Activated CD4-positive, CD25-positive, alpha-beta regulatory T cell treated with anti-CD3 and anti-CD28 coated beads, Interleukin-2, amount 50 U/mL, for 24 hours (primary cell): ENCODE measurements at regions not wholly inside any gene's neighbourhood (a gene's known extent, or its start where the extent isn't known, plus 50 kb on each side); places are given as distances from the start of the nearest gene placed in this dataset.
"Not testable (repeated sequence)": the region's sequence is repeated elsewhere in the genome, so short reads cannot be mapped to it uniquely, and the experiment has no call there.

ENCODE experiments used
- ATAC-seq, 2 donors: fragments of 150-1000 bp; cut with Tn5 transposase; one replicate each; pipeline ENCODE4 v1.10.0; 2021; ENCODE audit warnings: mild to moderate bottlenecking in 1 of 2, moderate library complexity in 1 of 2

- no peak for ATAC-seq
These were observed 385.8 kb downstream of the LRRC70 start for GRCh38 chr5:62964428-62964827.

- no peak for ATAC-seq
These were observed 382.2 kb downstream of the LRRC70 start for GRCh38 chr5:62960781-62961180.

GRCh38 chr5:62956597-62956996 is 378.0 kb downstream of the LRRC70 start:
- no peak for ATAC-seq

GRCh38 chr5:62954578-62954977 is 376.0 kb downstream of the LRRC70 start:
- ATAC-seq, result no peak

- no peak for ATAC-seq
These were observed 369.7 kb downstream of the LRRC70 start for GRCh38 chr5:62948301-62948700.

- ATAC-seq, result no peak
These were observed 363.8 kb downstream of the LRRC70 start for GRCh38 chr5:62942384-62942783.

- ATAC-seq, result no peak
These were observed 360.3 kb downstream of the LRRC70 start for GRCh38 chr5:62938927-62939326.

- no peak for ATAC-seq
These were observed 359.3 kb downstream of the LRRC70 start for GRCh38 chr5:62937661-62938558.

- no peak for ATAC-seq
These were observed 357.0 kb downstream of the LRRC70 start for GRCh38 chr5:62935660-62936059.

- ATAC-seq, result no peak
These were observed 355.7 kb downstream of the LRRC70 start for GRCh38 chr5:62934319-62934718.

GRCh38 chr5:62933261-62933660 is 354.6 kb downstream of the LRRC70 start:
- no peak for ATAC-seq

GRCh38 chr5:62931153-62931950 is 352.7 kb downstream of the LRRC70 start:
- ATAC-seq, result no peak

GRCh38 chr5:62922191-62922590 is 343.6 kb downstream of the LRRC70 start:
- no peak for ATAC-seq

GRCh38 chr5:62920856-62921255 is 342.2 kb downstream of the LRRC70 start:
- no peak for ATAC-seq

GRCh38 chr5:62909326-62909725 is 330.7 kb downstream of the LRRC70 start:
- ATAC-seq, result no peak

GRCh38 chr5:62902126-62902525 is 323.5 kb downstream of the LRRC70 start:
- ATAC-seq, result no peak

- ATAC-seq, result no peak
These were observed 322.4 kb downstream of the LRRC70 start for GRCh38 chr5:62900976-62901375.

- no peak for ATAC-seq
These were observed 317.7 kb downstream of the LRRC70 start for GRCh38 chr5:62896121-62896893.

GRCh38 chr5:62886603-62887315 is 308.1 kb downstream of the LRRC70 start:
- no peak for ATAC-seq

GRCh38 chr5:62837330-62837729 is 258.7 kb downstream of the LRRC70 start:
- not testable (repeated sequence) for ATAC-seq

- no peak for ATAC-seq
These were observed 251.0 kb downstream of the LRRC70 start for GRCh38 chr5:62829604-62829986.
